GM13977 (cell line): ENCODE measurements at regions not wholly inside any gene's neighbourhood (a gene's known extent, or its start where the extent isn't known, plus 50 kb on each side); places are given as distances from the start of the nearest gene placed in this dataset.

ENCODE experiments used
- DNase-seq: peaks from one replicate; pipeline ENCODE4 v3.0.0; 2012; ENCODE audit warnings: low spot score
- CTCF ChIP-seq: IDR thresholded peaks from 2 replicates; pipeline ENCODE4 v1.5.1; 2012; ENCODE audit warnings: mild to moderate bottlenecking, control low read depth; ENCODE audit not compliant: insufficient read depth; ENCODE audit errors: extremely low read depth, missing control alignments
- in situ Hi-C: fragments of 300-500 bp; cut with MboI; formaldehyde crosslinking; loops from one replicate; pipeline ENCODE4 v1.12.0; 2022; ENCODE audit warnings: low sequenced_read_pairs, low pct_unique_long_range_greater_than_20kb, mixed read lengths, inconsistent platforms; ENCODE audit not compliant: unreplicated experiment

GRCh38 chr15:69535101-69535638 is 82.6 kb downstream of the RPLP1 start:
- no peak for TF ChIP-seq CTCF
- in situ Hi-C loops, result no loop called here
- no peak for DNase-seq

GRCh38 chr15:69535998-69536397 is 83.4 kb downstream of the RPLP1 start:
- no peak for TF ChIP-seq CTCF
- in situ Hi-C loops, result no loop called here
- no peak for DNase-seq

GRCh38 chr15:69536726-69537512 is 84.3 kb downstream of the RPLP1 start:
- DNase-seq, result no peak
- in situ Hi-C loops, result no loop called here
- no peak for TF ChIP-seq CTCF

- DNase-seq, result no peak
Measured at GRCh38 chr15:69537901-69538300, 85.3 kb downstream of the RPLP1 start.

GRCh38 chr15:69538379-69538778 is 85.8 kb downstream of the RPLP1 start:
- DNase-seq, result no peak
- in situ Hi-C loops, result no loop called here
- no peak for TF ChIP-seq CTCF

More at GRCh38 chr15:69537901-69538300, 85.3 kb downstream of the RPLP1 start:
- TF ChIP-seq CTCF, result no peak
- in situ Hi-C loops, result no loop called here

- DNase-seq, result no peak
- in situ Hi-C loops, result no loop called here
- no peak for TF ChIP-seq CTCF
Measured at GRCh38 chr15:69539345-69539744, 86.7 kb downstream of the RPLP1 start.
